NCI-H1105 (cell line): ENCODE measurements at regions not wholly inside any gene's neighbourhood (a gene's known extent, or its start where the extent isn't known, plus 50 kb on each side); places are given as distances from the start of the nearest gene placed in this dataset.
A peak's percentile ranks its signal among the peaks of the same experiment; 100 is the strongest.
"Not testable (repeated sequence)": the region's sequence is repeated elsewhere in the genome, so short reads cannot be mapped to it uniquely, and the experiment has no call there.

Source experiments
- DNase-seq: peaks from one replicate; lab custom pipeline; 2025; lab: John Stamatoyannopoulos, UW

GRCh38 chr4:175033162-175033561 lies 115.0 kb downstream of the ADAM29 start:
- no peak for DNase-seq

DNA sequence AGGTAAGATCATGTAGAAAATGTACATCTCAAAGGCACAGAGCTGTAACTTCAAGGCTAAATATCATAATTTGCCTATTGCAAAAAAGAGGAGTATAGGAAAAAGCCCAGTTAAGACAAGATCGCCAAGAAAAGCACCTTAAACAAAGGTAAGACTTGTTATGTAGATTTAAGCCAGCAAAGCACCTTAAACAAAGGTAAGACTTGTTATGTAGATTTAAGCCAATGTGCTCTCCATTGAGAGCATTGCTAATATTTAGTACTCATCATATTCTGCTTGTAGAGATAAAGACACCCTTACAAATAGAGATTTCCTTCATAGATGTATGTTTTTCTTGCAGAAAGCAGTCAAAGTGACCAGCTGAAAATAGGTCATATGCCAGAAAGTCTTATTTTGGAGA lies 115.8 kb downstream of the ADAM29 start:
- DNase-seq: no peak

DNA sequence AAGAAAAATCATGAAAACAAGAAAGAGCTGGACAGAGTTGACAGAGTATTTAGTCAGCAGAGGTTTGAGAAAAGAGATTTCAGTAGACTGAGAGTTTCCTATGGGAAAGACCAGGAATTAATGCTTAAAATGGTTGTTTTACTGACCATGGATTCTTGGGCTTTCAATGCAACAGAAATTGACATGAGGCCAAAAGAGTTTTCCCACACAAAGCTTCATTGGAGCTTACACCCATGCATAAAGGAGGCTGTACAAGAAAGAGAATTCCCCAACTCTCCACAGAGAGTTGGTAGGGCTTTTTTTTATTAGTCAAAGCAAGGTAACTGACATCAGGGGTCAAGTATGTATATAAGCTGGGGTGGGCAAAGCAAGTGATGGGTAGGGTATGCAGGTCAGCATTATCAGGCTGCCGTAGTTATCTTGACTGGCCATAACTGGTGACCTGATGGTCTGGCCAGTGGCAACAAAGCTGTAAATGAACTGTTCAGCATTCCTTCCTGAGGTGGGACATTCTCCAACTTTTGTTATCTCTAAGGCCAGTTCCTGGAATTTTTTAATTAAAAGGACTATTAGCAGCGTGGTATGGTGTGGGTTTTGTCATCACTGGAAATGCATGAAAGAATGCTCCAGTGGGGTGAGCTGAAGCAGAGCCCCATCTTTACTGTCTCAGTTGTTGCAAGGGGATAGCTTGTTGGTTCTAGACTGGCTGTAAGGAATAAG lies 117.0 kb downstream of the ADAM29 start:
- no peak for DNase-seq

DNA sequence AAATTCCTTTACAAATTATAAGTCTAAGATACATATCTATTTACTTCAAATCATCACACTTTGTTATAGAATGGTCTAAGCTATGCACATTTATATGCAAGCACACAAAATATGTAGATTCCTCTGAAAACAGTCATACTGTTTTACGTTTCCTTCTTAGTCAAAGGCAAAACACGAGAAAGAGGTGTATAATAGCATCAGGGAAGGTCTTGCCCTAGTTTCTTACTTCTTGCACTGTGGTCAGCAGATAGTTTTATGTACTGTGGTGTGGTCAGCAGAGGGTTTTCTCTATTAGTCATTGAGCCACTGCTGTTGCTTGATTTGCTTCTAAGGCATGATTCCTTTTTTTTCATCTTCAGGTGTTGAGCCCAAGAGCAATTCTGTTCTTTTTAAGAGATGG lies 117.7 kb downstream of the ADAM29 start:
- no peak for DNase-seq

- DNase-seq: no peak
Observed at GRCh38 chr4:175048111-175048784, 130.1 kb downstream of the ADAM29 start.

GRCh38 chr4:175048906-175049305 lies 130.7 kb downstream of the ADAM29 start:
- no peak for DNase-seq

DNA sequence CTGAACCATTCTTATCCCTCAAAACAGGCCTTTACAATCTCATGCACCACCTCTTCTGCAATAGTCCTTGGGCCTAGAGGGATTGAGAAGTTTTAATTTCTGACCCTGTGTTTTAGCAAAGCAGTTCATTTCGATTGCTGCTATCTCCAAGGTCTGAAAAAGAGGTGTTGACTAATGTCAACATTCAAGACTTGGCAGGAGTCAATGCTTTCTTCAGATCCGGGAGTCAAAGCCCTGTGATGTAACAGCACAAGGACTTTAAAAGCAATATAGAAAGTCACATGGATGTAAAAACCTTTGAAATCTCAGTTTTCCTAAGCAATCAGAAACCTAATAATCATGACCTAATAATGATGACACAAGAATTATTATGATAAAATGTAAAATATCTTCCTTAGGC lies 133.8 kb downstream of the ADAM29 start:
- no peak for DNase-seq

GRCh38 chr4:175054980-175055379 lies 136.8 kb downstream of the ADAM29 start:
- no peak for DNase-seq

DNA sequence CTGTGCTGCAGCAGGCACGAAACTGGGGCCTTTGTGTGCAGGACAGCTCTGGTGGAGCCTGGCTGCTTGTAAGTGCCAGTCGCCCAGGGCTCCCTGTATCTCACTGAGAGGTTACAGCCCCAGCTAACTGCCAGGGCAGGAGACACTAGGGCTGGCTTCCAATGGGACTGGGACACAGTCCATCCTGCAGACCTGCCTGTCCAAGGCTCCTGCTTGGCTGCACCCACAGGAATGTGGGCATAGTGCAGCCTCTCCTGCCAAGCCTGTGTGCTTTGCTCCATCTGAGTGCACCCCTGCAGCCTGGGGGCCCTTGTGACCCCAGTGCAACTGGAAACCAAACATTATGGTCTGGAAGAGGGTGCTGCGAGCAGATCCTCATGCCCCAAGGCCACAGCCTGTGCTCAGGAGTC lies 144.0 kb downstream of the ADAM29 start:
- no peak for DNase-seq

GRCh38 chr4:175065228-175065627 lies 147.1 kb downstream of the ADAM29 start:
- DNase-seq: no peak

GRCh38 chr4:175066923-175067627 lies 148.9 kb downstream of the ADAM29 start:
- no peak for DNase-seq

DNA sequence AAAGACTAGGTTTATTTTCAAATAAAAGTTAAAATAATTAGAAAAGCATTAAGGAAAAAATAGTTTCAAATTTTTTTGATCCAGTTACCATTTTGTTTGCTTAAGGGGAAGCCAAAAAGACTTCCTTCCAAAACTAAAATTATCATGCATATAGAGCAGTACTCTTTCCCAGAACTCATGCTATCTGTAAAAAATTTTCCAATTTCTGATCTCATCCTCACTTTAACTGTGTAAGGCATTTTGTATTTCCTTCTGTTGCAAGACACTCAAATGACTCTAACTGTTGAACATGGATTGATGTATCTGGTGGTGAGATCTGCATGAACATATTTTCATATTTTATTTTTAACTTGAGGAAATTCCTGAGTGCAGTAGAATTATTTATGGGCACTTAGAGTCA lies 150.1 kb downstream of the ADAM29 start:
- DNase-seq: no peak

GRCh38 chr4:175070444-175070843 lies 152.3 kb downstream of the ADAM29 start:
- DNase-seq: no peak

DNA sequence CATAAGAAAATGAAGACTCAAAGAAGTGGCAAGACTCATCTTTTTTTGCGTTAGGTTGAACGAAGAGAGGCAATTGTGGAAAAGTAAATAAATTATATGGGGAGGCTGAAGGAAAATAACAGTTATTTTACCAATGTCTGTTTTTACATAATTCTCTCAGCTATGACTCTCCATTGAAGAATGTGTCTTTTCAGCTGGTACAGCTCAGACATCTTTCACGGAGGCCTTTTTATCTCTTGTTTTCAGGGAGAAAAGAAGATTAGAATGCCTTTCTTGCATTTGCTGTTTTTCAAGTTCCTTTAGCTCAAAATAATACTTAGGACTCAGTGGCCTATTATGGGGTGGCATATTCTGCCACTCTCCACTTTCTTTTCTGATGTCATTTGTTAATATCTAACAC lies 153.0 kb downstream of the ADAM29 start:
- no peak for DNase-seq

DNA sequence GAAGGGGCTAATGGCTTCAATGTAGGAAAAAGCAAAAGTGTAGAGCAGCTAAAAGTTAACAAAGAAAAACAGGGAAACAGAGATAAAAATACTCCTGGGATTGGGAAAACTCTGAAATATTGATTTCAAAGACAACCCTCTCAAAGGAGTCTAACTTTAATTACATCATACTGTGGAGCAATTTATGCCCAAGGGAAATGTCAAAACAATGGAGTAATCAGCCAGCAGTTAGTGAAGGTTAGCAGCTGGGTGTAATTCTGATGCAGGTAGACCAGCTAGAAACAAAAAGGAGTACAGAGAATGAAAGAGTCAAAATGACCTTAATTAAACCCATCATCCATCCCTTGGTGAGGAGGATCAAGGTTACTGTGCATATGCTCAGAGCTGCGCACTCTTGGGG lies 169.0 kb downstream of the ADAM29 start:
- no peak for DNase-seq

DNA sequence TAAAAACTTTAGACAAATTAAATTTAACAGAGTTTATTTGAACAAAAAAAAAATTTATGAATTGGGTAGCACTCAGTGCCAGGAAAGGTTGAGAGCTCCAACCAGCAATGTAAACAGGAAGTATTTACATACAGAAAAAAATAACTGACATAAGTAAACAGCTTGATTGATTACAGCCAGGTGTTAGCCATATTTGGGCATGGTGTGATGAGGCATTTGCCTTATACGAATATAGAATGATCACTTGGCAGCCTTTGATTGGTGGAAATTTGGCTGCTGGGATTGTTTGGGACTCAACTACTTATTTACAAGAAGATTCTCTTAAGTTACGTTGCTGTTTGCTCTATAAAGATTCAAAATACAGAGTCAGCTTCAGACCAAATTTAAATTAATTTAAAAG lies 172.0 kb downstream of the ADAM29 start:
- peak; percentile 12 for DNase-seq

- no peak for DNase-seq
Observed at GRCh38 chr4:175091649-175092048, 173.5 kb downstream of the ADAM29 start.

- DNase-seq: no peak
Observed at GRCh38 chr4:175092114-175092513, 174.0 kb downstream of the ADAM29 start.

- not testable (repeated sequence) for DNase-seq
Observed at GRCh38 chr4:175093055-175093454, 174.9 kb downstream of the ADAM29 start.

DNA sequence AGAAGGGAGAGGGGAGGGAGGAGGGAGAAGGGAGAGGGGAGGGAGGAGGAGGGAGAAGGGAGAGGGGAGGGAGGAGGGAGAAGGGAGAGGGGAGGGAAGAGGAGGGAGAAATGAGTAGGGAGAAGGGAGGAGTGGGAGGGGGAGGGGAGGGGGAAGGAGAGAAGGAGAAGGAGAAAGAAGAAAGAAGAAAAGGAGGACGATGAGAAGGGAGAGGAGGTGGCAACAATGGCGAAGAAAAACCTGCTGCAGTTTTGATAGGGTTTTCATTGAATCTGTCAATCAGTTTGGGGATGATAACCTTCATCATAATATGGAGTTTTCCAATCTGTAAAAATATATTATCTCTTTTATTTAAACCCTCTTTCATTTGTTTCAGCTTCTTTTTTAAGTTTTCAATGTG lies 185.2 kb downstream of the ADAM29 start:
- DNase-seq: no peak

DNA sequence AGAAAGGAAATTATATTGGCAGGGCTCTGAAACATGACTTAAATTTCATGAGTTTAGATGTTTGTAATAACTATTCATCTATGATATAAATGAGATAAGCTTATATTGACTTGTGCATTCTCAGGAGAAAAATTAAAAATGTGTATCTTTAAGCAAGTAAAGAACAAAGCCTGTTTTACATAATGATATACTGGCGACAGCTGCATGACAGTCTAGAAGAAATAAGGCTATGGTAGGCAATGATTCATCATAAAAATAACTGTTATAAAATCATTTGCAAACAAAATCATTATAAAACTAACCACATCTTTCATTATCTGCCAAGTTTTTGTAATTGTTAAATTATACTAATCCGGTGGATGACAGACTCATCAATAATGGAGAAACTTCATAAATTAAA lies 188.1 kb downstream of the ADAM29 start:
- DNase-seq: no peak

GRCh38 chr4:175109933-175110332 lies 191.8 kb downstream of the ADAM29 start:
- DNase-seq: no peak

DNA sequence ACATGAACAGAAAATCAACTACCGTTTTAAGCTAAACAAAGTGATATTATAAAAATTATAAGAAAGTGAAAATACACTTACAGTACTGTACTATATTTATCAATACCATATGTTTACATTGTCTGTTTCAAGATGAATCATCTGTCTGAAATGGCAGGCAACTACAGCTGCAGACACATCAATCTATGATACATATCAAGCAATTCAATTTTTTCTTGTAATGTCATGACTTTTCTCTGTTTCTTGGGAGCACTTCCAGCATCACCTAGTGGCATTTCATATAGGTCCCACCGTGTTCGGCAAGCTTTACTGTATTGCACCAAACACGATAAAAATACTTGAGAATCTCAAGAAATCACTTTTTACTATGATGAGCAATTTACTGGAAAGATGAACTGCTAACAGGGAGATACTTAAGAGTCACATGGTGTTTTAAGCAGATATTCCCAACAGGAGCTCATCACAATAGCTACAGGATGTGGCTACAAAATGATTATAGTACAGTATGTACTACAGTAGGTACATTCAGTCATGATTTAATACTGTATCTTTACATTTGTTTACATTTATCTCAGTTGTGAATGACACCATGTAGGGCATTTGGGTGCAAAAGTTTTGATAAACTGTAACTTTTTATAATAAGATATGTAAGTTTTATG lies 207.4 kb downstream of the ADAM29 start:
- no peak for DNase-seq
